Heart right ventricle (tissue), 16 donors: ENCODE measurements at regions not wholly inside any gene's neighbourhood (a gene's known extent, or its start where the extent isn't known, plus 50 kb on each side); places are given as distances from the start of the nearest gene placed in this dataset.
A peak's percentile ranks its signal among the peaks of the same experiment; 100 is the strongest.

Experiments used
- ATAC-seq, 8 donors: fragments of 200-7000 bp; cut with Tn5 transposase; one replicate each; pipeline ENCODE4 v1.9.1; 2020; ENCODE audit warnings: mild to moderate bottlenecking in 8 of 8, moderate library complexity in 8 of 8, moderate number of reproducible peaks in 1 of 8
- DNase-seq, 2 donors: peaks; one replicate each; pipeline ENCODE4 v3.0.0-alpha.2; 2020
- H3K27ac ChIP-seq, 10 donors: fragments of 200-600 bp; sonication (generic) in 2 of 10; one replicate each; pipeline versions ENCODE4 v1.5.0 to v1.8.0; 2020 to 2022; ENCODE audit warnings: mild to moderate bottlenecking in 3 of 10
- H3K27me3 ChIP-seq, 7 donors: fragments of 200-600 bp; one replicate each; pipeline ENCODE4 v1.8.0; 2021 to 2022; ENCODE audit warnings: mild to moderate bottlenecking in 2 of 7
- H3K36me3 ChIP-seq, 9 donors: fragments of 200-600 bp; sonication (generic) in 1 of 9; one replicate each; pipeline versions ENCODE4 v1.5.0 to v1.8.0; 2020 to 2022; ENCODE audit warnings: mild to moderate bottlenecking in 2 of 9
- H3K4me1 ChIP-seq, 9 donors: fragments of 200-600 bp; sonication (generic) in 1 of 9; one replicate each; pipeline versions ENCODE4 v1.5.0 to v1.8.0; 2020 to 2022; ENCODE audit warnings: mild to moderate bottlenecking in 4 of 9
- H3K4me3 ChIP-seq, 10 donors: fragments of 200-600 bp; sonication (generic) in 2 of 10; one replicate each; pipeline versions ENCODE4 v1.5.0 to v1.8.0; 2020 to 2022; ENCODE audit warnings: mild to moderate bottlenecking in 7 of 10, moderate library complexity in 2 of 10
- H3K9me3 ChIP-seq, 11 donors: fragments of 200-600 bp in 10 of 11; sonication (generic) in 2 of 11; one replicate each; pipeline versions ENCODE4 v1.5.0 to v1.8.0; 2013 to 2022; ENCODE audit warnings: mild to moderate bottlenecking in 2 of 11, control low read depth in 1 of 11, moderate library complexity in 1 of 11
- CTCF ChIP-seq, 9 donors: fragments of 200-600 bp; sonication (generic) in 2 of 9; IDR thresholded peaks; one replicate each; pipeline versions ENCODE4 v1.5.0 to v1.8.0; 2021 to 2022; ENCODE audit warnings: antibody characterized with exemption in 9 of 9, mild to moderate bottlenecking in 5 of 9, moderate library complexity in 1 of 9
- WGBS, 2 donors: extraction: QIAGEN DNeasy Blood & Tissue Kit; methylation state at CpG; one replicate each; pipeline ENCODE4 v1.1.7; 2013; ENCODE audit warnings: inconsistent platforms in 1 of 2; 5-methylcytosine and 5-hydroxymethylcytosine counted together
- intact Hi-C, 10 donors: fragments of 100-400 bp; cut with DNase I; formaldehyde crosslinking; loops; one replicate each; pipeline versions ENCODE4 v1.11.1 to v1.14.2; 2022
- donor health status: Arrhythmogenic right ventricular cardiomyopathy.
- donor health status: ischemic (EF 13 %, LVEDD 7.1; RV severe dilation, severe dysfunction).
- donor health status: healthy with polysubstance abuse.
- donor health status: DM: no; HTN: yes; CAD: no.
- donor health status: DM: no; HTN: no; CAD: no.
- donor health status: ischemic (EF 25% LVEDD 6.9; RV normal size, moderate dysfunction).
- donor health status: ischemic (EF 25% LVEDD 5.7; RV mildly dilated, moderate dysfunction).
- donor health status: healthy.
- donor health status: DM: yes; HTN: yes; CAD: no.
- donor health status: Ischemic cardiomyopathy.
- donor health status: ischemic (EF 35%, LVEDD 5.7; RV mildly dilated, moderate dysfunction).
- donor health status: nonischemic (EF 11% LVEDD 7.7; RV severe dilation, severe dysfunction).
- donor health status: DM: yes; HTN: yes; CAD: no.
- donor health status: PGD.
- donor health status: ischemic (EF 29% LVEDD 5.4; RV normal size, mild dysfunction).
- donor health status: nonischemic (EF 23%, LVEDD 6.1; RV moderate dilation, normal function).

GRCh38 chr1:68358439-68358838 lies 91.3 kb downstream of the RPE65 start:
- Histone ChIP-seq H3K36me3 (no peaks in the 10 kb centered on the region), H3K4me3 (no peak overlapping the region), H3K27me3 (no peaks in the 10 kb centered on the region), H3K27ac (peak overlapping the region in 6 of 10 donors; percentile 14 to 56 (median 30)), H3K9me3 (no peaks in the 10 kb centered on the region), H3K4me1 (peaks cover 0 to 27% (median 10%) of the 10 kb centered on the region in 9 donors)
- ATAC-seq, result peak in 7 of 8 donors; percentile 11 to 70 (median 54)
- WGBS, 2 donors, result 20 to 26% methylated on average over 4 of the region's 4 CpGs
- TF ChIP-seq CTCF (IDR thresholded peaks at IDR 0.05), result no peak
- intact Hi-C loops, result loop anchor here in 1 of 10 donors (10.0 kb wide), 1 partner anchor 504 kb away; no protein-coding TSS in a partner anchor
- DNase-seq, result peak in 1 of 2 donors; percentile 33

DNA sequence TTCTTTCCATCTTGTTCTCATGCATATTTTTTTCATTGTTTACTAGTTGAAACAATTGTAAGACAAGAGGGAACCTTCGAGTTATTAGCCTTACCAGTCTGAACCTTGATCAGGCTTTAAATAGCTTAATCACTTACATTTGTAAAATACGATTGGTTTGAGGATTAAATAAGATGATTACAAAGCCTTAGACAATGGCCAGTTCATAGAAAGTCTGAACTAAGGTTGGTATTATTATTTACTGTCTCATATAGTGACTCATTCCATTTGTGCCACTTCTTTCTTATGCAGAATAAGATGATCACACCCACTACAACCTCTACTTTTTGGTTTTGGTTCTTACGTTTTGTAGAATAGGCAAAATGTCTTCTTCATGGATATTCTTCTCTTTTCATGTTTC lies 94.1 kb downstream of the RPE65 start:
- DNase-seq (no peak), ATAC-seq (no peak)
- intact Hi-C loops, result loop anchor here in 1 of 10 donors (10.0 kb wide), 1 partner anchor 501 kb away; no protein-coding TSS in a partner anchor
- no peak overlapping the region for H3K27ac ChIP-seq
- H3K36me3 ChIP-seq, result no peaks in the 10 kb centered on the region
- H3K9me3 ChIP-seq, result no peaks in the 10 kb centered on the region
- WGBS, 2 donors, result 86 to 89% methylated on average over 3 of the region's 3 CpGs
- no peak for TF ChIP-seq CTCF (IDR thresholded peaks at IDR 0.05)
- H3K4me1 ChIP-seq, result peaks cover 0 to 21% (median 10%) of the 10 kb centered on the region in 9 donors
- no peak overlapping the region for H3K4me3 ChIP-seq
- no peaks in the 10 kb centered on the region for H3K27me3 ChIP-seq

DNA sequence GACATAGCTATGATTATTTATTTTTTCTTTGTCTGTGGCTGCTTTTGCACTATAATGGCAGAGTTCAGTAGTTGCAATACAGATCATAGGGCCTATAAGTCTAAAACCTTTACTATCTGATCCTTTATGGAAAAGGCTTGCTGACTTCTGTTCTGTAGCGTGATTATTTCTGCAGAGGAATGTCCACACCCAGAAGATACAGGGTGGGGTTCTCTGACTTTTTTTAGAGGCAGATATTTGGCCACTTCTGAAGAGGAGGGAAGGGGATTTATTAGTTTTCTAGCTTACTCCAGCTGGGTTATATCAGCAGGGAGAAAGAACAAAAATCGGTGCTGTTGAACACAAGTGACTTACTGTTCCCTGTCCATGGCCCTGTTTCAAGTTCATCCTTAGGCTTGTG lies 97.6 kb downstream of the RPE65 start:
- intact Hi-C loops, result loop anchor here in 1 of 10 donors (10.0 kb wide), 1 partner anchor 497 kb away; no protein-coding TSS in a partner anchor
- ATAC-seq (no peak), DNase-seq (no peak)
- H3K36me3 ChIP-seq, result no peaks in the 10 kb centered on the region
- no peak for TF ChIP-seq CTCF (IDR thresholded peaks at IDR 0.05)
- H3K4me1 ChIP-seq, result peaks cover 0 to 4% (median 0%) of the 10 kb centered on the region in 9 donors
- H3K27ac ChIP-seq, result no peak overlapping the region
- no peaks in the 10 kb centered on the region for H3K9me3 ChIP-seq
- 57 to 81% methylated on average over 2 of the region's 2 CpGs for WGBS, 2 donors
- no peak overlapping the region for H3K4me3 ChIP-seq
- H3K27me3 ChIP-seq, result no peaks in the 10 kb centered on the region

DNA sequence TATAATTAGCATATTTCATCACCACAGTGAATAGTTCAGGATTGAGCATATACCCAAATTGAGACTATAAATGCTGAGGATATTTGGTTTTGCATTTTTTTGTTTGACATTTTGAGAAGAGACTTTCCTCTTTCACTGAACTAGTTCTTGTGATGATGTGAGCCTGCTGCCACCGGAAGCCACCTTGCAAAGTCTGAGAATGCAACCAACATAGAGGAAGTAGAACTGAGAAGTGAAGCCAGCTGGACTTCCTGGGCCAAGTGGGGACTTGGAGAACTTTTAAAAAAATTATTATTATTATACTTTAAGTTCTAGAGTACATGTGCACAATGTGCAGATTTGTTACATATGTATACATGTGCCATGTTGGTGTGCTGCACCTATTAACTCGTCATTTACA lies 102.3 kb downstream of the RPE65 start:
- H3K27me3 ChIP-seq, result no peaks in the 10 kb centered on the region
- no peaks in the 10 kb centered on the region for H3K36me3 ChIP-seq
- no peak for TF ChIP-seq CTCF (IDR thresholded peaks at IDR 0.05)
- DNase-seq, result peak; percentile 17 to 18
- H3K9me3 ChIP-seq, result no peaks in the 10 kb centered on the region
- peak overlapping the region in 1 of 10 donors; percentile 39 for H3K27ac ChIP-seq
- 90 to 93% methylated on average over 1 to 2 of the region's 2 CpGs for WGBS, 2 donors
- H3K4me1 ChIP-seq, result peaks cover 0 to 7% (median 0%) of the 10 kb centered on the region in 9 donors
- ATAC-seq, result peak in 5 of 8 donors; percentile 47 to 66 (median 56)
- H3K4me3 ChIP-seq, result no peak overlapping the region
- intact Hi-C loops, result loop anchor here in 4 of 10 donors (10.0 kb wide), 3 partner anchors 233 to 583 kb away; no protein-coding TSS in a partner anchor
